ENCODE measurements at regions not wholly inside any gene's neighbourhood (a gene's known extent, or its start where the extent isn't known, plus 50 kb on each side); places are given as distances from the start of the nearest gene placed in this dataset.

GRCh38 chr5:108437425-108437824 lies 55.5 kb upstream of the FBXL17 start:
- H3K27ac ChIP-seq (ENCODE audit: control insufficient read depth, insufficient read depth) = no peak overlapping the region
- ChIA-PET SMC1A (ENCODE audit: uncharacterized antibody, unreplicated experiment) (no interaction called here), CTCF (no interaction called here), RAD21 (ENCODE audit: unreplicated experiment) (no interaction called here), POLR2A (no interaction called here)
- H3K27me3 ChIP-seq (replicated peaks in 1 of 2; ENCODE audit: control insufficient read depth in 2 of 2, insufficient read depth in 2 of 2, low read length in 1 of 2) = no peaks in the 10 kb centered on the region
- no peaks in the 10 kb centered on the region for H3K36me3 ChIP-seq (ENCODE audit: control insufficient read depth in 2 of 2, insufficient read depth in 2 of 2, low read length in 1 of 2)
- TF ChIP-seq PBX3 (IDR thresholded peaks at IDR 0.05; ENCODE audit: insufficient replicate concordance, low read depth, low read length) (no peak), ZBED1 (IDR thresholded peaks at IDR 0.05; ENCODE audit: borderline replicate concordance) (no peak), BACH1 (IDR thresholded peaks at IDR 0.05; ENCODE audit: borderline replicate concordance) (no peak), CEBPZ (IDR thresholded peaks at IDR 0.05; ENCODE audit: low read depth, low read length) (no peak), E4F1 (IDR thresholded peaks at IDR 0.05; ENCODE audit: borderline replicate concordance, partially characterized antibody) (no peak), ZNF207 (IDR thresholded peaks at IDR 0.05; ENCODE audit: borderline replicate concordance) (no peak), GABPA (IDR thresholded peaks at IDR 0.05; ENCODE audit: low read depth) (no peak), ELK1 (IDR thresholded peaks at IDR 0.05; ENCODE audit: low read depth, low read length) (no peak), SUPT20H (IDR thresholded peaks at IDR 0.05; ENCODE audit: borderline replicate concordance, control insufficient read depth, low read depth, low read length) (no peak), EZH2 (IDR thresholded peaks at IDR 0.05; ENCODE audit: borderline replicate concordance, control insufficient read depth, low read depth, low read length) (no peak), IRF3 (IDR thresholded peaks at IDR 0.05) (no peak), NFYA (IDR thresholded peaks at IDR 0.05; ENCODE audit: borderline replicate concordance, low read depth, low read length) (no peak), CBX3 (IDR thresholded peaks at IDR 0.05; ENCODE audit: borderline replicate concordance, low read depth) (no peak)
- H3K4me3 ChIP-seq = no peak overlapping the region
- H3K9me3 ChIP-seq (replicated peaks; ENCODE audit: control insufficient read depth, insufficient read depth, low read length) = no peaks in the 10 kb centered on the region
- in situ Hi-C loops (cut with MboI) (no loop called here), intact Hi-C loops (cut with micrococcal nuclease; ENCODE audit: unreplicated experiment) (no loop called here)
- 0% methylated on average over 1 of the region's 1 CpG for WGBS (ENCODE audit: insufficient coverage, insufficient replicate concordance, low lambda C conversion rate, missing lambda C conversion rate)
- H3K4me1 ChIP-seq (ENCODE audit: control insufficient read depth, insufficient read depth, low read length) = no peaks in the 10 kb centered on the region
- FAIRE-seq = no peak
- BruUV-seq (replicated peaks) = no TSS peak
- H3K79me2 ChIP-seq (ENCODE audit: control insufficient read depth, insufficient read depth, low read length) = no peaks in the 10 kb centered on the region
- ATAC-seq = no peak
- H3K4me2 ChIP-seq (ENCODE audit: control insufficient read depth, insufficient read depth) = no peak overlapping the region
- H4K20me1 ChIP-seq (ENCODE audit: control insufficient read depth, insufficient read depth) = no peaks in the 10 kb centered on the region
- DNase-seq (ENCODE audit: low read depth, low spot score) = no peak
- no peak overlapping the region for H3K9ac ChIP-seq (ENCODE audit: control insufficient read depth, insufficient read depth, low read length)
- H2AFZ ChIP-seq (ENCODE audit: control insufficient read depth, low read depth, low read length) = no peak overlapping the region

Data from GM12878 (cell line).